ENCODE measurements at regions not wholly inside any gene's neighbourhood (a gene's known extent, or its start where the extent isn't known, plus 50 kb on each side); places are given as distances from the start of the nearest gene placed in this dataset.

DNA sequence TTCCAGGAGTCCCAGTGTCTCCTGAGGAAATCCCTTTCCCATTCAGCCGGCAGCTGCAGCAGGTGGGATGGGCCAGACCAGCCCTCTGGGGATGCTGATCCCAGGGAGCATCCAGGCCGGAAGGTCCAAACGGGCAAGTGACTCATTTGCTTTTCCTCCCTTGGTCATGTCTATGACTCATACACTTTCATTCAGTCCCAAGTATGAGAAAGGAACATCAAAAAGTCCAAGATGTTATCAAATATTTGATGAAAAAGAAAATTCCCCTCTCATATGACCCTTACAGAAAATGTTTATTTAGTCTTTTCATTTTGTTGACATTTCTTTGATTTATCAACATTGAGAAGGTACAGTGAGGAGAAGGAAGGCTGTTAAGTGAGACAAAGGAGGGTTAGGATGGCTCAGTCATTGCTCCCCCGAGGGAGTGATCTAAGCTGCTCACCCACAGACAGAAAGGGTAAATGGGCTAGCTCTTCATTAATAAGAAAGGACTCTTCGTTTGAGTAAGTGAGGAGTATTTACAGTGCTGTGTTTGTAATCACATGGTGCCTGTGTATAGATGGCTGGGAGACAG lies 117.6 kb upstream of the ANKRD55 start:
- in situ Hi-C loops (cut with MboI; ENCODE audit: low sequenced_read_pairs, unreplicated experiment) = no loop called here
- DNase-seq (ENCODE audit: low spot score) = no peak
- no peak for TF ChIP-seq CTCF (IDR thresholded peaks at IDR 0.05; ENCODE audit: borderline replicate concordance, control extremely low read depth, extremely low read depth, insufficient read depth, missing control alignments)

DNA sequence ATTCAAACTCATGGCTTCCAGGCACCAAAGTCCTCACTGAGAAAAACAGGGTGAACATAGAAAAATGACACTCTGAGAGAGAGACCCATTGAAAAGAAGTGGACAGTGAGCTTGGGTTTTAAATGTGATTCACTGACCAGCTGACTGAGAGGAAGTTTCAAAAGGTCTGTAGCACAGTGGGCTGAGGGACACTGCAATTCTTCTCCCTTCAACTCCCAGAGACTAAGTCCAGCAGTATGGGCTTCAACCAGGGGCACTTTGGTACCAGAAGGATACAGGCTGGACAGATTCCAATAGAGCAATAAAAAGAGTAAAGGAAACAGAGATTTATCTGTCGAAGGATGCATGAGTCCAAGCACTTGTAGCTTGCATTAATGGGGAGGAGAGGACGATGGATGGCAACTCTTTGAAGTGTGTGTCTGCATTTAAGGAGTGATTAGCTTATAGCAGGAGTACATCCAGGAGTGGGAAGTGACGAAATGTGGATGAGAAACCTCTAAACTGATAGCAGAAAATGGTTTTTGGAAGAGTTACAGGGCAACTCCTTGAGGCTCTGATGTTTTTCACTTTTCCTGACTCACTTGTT lies 117.0 kb upstream of the ANKRD55 start:
- in situ Hi-C loops (cut with MboI; ENCODE audit: low sequenced_read_pairs, unreplicated experiment) = no loop called here
- no peak for TF ChIP-seq CTCF (IDR thresholded peaks at IDR 0.05; ENCODE audit: borderline replicate concordance, control extremely low read depth, extremely low read depth, insufficient read depth, missing control alignments)
- DNase-seq (ENCODE audit: low spot score) = no peak

DNA sequence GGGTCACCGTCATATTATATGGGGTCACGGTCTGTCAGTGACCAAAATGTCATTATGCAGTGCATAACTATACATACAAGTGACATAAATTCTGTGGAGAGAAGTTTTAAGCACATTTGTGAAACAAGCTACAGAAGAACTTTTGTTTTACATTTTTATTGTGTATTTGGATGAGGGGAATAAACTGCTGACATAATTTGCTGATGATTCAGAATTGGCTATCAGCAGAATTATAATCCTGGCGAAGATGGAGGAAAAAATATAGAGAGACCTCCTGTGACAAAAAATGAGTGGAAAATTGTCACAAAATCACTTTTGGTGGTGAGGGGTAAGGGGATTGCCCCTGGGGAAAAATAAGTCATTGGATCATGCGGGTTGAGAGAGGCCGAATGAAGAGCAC lies 116.3 kb upstream of the ANKRD55 start:
- no peak for DNase-seq (ENCODE audit: low spot score)
- TF ChIP-seq CTCF (IDR thresholded peaks at IDR 0.05; ENCODE audit: borderline replicate concordance, control extremely low read depth, extremely low read depth, insufficient read depth, missing control alignments) = no peak
- in situ Hi-C loops (cut with MboI; ENCODE audit: low sequenced_read_pairs, unreplicated experiment) = no loop called here

DNA sequence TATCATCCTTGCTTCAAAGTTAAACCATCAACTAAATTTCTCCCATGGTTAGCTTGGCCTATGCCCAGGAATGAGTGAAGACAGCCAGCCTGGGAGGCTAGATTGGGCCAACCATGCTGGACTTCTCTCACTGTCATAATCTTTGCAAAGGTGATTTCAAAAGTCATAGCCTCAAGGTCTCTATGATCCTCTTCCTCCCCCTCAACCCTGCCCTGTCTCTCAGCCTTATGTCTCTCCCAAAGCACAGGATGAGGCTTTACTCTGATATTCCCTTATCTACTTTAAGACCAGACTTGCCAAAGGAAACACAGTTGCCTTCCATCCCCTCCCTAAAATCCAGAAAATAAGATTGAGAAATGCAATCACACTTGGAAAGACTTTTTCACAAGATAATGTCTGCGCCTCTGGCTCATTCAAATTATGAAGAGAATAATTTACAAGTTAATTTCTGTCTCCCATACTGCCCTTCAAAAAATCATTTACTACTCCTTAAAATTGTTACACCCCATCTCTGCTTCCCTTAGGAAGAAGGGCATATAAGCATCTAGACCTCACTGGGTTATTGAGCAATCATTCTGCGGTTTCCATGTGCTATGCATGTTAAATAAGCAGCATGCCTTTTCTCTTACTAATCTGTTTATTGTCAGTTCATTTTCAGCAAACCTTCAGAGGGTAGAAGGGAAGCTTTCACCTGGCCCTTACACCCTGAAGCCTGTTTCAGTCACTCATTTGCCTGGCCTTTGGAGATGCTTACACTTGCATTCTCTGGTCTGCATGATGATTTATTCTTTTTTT lies 113.8 kb upstream of the ANKRD55 start:
- in situ Hi-C loops (cut with MboI; ENCODE audit: low sequenced_read_pairs, unreplicated experiment) = no loop called here
- DNase-seq (ENCODE audit: low spot score) = no peak
- TF ChIP-seq CTCF (IDR thresholded peaks at IDR 0.05; ENCODE audit: borderline replicate concordance, control extremely low read depth, extremely low read depth, insufficient read depth, missing control alignments) = no peak

GRCh38 chr5:56346044-56346710 lies 113.0 kb upstream of the ANKRD55 start:
- no peak for DNase-seq (ENCODE audit: low spot score)
- TF ChIP-seq CTCF (IDR thresholded peaks at IDR 0.05; ENCODE audit: borderline replicate concordance, control extremely low read depth, extremely low read depth, insufficient read depth, missing control alignments) = no peak
- in situ Hi-C loops (cut with MboI; ENCODE audit: low sequenced_read_pairs, unreplicated experiment) = no loop called here

DNA sequence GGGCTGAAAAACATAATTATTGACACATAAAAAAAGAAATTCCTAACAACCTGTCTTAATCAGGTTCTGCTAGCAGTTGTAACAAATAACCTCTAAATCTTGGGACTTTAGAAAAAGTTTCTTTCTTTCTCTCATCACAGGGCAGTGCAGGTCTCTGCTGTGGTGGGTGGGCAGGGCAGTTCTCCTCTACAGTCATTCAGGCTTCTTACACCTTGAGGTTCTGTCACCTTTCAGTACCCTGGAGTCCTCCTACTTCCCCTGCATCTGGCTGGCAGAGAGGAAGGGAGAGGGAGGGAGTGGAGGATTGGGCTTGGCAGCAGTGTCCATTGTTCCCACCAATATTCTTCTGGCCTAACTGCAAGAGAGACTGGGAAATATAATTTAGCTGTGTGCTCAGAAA lies 112.2 kb upstream of the ANKRD55 start:
- no peak for DNase-seq (ENCODE audit: low spot score)
- no peak for TF ChIP-seq CTCF (IDR thresholded peaks at IDR 0.05; ENCODE audit: borderline replicate concordance, control extremely low read depth, extremely low read depth, insufficient read depth, missing control alignments)
- in situ Hi-C loops (cut with MboI; ENCODE audit: low sequenced_read_pairs, unreplicated experiment) = no loop called here

Measured in GM13976 (cell line).